Tibial nerve (tissue), 3 donors: ENCODE measurements at regions not wholly inside any gene's neighbourhood (a gene's known extent, or its start where the extent isn't known, plus 50 kb on each side); places are given as distances from the start of the nearest gene placed in this dataset.

Experiments used
- POLR2A ChIP-seq, 2 donors: fragments of 450-650 bp; IDR thresholded peaks; one replicate each; pipeline ENCODE4 v1.6.1; 2017; ENCODE audit warnings: antibody characterized with exemption in 2 of 2, mild to moderate bottlenecking in 2 of 2, moderate library complexity in 2 of 2
- TF ChIP-seq, protein P1 (sequence below), 5 experiments: fragments of 200-600 bp in 3 of 5; fragments of 450-650 bp in 2 of 5; sonication (generic) in 3 of 5; IDR thresholded peaks; one replicate each; pipeline ENCODE4 v1.5.1; 2016 to 2019; ENCODE audit warnings: antibody characterized with exemption in 5 of 5, mild to moderate bottlenecking in 3 of 5, moderate library complexity in 2 of 5

DNA sequence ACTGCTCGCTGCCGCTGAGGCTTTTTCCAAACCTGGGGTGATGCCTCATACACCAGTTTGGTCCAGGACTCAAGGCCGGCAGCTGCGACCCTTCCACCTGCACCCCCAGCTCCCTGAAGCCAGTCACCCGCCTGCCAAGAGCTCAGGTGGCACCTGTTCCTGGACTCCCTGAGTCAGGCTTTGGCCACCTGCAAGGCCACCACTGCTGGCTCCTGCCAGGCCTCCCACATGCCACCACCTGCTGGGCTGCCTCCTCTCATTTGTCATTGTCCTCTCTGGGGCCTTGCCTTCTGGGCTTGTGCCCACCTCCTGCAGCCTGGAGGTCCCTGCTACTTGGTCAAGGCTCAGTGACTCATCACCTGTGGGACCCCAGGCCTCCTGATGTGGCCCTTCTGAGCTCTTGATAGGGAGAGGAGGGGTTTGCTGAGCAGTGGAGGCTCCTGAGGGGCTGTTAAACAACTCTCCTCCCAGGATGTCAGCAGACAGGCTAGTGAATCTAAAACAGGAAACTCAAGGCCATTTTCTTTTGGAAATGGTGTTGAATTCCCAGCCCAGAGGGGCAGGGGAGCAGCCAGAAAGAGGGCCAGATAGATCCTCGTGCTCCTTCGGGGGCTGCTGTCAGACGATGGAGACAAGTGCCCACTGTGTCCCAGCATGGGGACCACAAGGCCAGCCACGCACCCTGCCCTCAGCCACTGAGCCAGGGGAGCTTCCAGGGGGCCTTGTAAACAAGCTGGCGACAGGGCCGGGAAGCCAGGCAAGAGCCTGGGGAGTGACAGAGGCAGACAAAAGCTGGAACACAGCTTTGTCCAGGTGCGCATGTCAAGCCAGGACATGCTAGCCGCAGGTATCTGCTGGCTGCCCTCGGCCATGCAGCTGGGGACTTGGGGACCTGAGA, 416.8 kb downstream of the LRATD1 start:
- TF ChIP-seq, protein P1, sequence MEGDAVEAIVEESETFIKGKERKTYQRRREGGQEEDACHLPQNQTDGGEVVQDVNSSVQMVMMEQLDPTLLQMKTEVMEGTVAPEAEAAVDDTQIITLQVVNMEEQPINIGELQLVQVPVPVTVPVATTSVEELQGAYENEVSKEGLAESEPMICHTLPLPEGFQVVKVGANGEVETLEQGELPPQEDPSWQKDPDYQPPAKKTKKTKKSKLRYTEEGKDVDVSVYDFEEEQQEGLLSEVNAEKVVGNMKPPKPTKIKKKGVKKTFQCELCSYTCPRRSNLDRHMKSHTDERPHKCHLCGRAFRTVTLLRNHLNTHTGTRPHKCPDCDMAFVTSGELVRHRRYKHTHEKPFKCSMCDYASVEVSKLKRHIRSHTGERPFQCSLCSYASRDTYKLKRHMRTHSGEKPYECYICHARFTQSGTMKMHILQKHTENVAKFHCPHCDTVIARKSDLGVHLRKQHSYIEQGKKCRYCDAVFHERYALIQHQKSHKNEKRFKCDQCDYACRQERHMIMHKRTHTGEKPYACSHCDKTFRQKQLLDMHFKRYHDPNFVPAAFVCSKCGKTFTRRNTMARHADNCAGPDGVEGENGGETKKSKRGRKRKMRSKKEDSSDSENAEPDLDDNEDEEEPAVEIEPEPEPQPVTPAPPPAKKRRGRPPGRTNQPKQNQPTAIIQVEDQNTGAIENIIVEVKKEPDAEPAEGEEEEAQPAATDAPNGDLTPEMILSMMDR (IDR thresholded peaks at IDR 0.05) = no peak
- TF ChIP-seq POLR2A (IDR thresholded peaks at IDR 0.05) = no peak
